MCF 10A (cell line): ENCODE measurements at regions not wholly inside any gene's neighbourhood (a gene's known extent, or its start where the extent isn't known, plus 50 kb on each side); places are given as distances from the start of the nearest gene placed in this dataset.

Source experiments
- BruUV-seq: library from RNA; stranded (reverse); fragments of 400-500 nt; replicated peaks from 2 replicates; lab custom pipeline; 2021; lab: Mats Ljungman, UMichigan
- CTCF ChIA-PET: fragments of 300-600 bp; sonication (Branson Sonifier 250); formaldehyde crosslinking; extraction: SDS; loops from one replicate; lab custom pipeline; 2021; ENCODE audit warnings: antibody characterized with exemption, inconsistent platforms; lab: Yijun Ruan, JAX
- POLR2A ChIA-PET: fragments of 300-600, 350-650 bp; sonication (Branson Sonifier 250); formaldehyde crosslinking; extraction: SDS; loops from one replicate; lab custom pipeline; 2020; ENCODE audit warnings: antibody characterized with exemption, inconsistent platforms; lab: Yijun Ruan, JAX
- DNase-seq: peaks from one replicate; pipeline ENCODE4 v3.0.0-alpha.2; 2018; ENCODE audit not compliant: unreplicated experiment
- H3K27ac Mint-ChIP-seq: one replicate; pipeline ENCODE4 v1.8.0; 2022; ENCODE audit warnings: mild to moderate bottlenecking, low read depth, mixed read lengths; ENCODE audit not compliant: unreplicated experiment
- H3K27me3 Mint-ChIP-seq: one replicate; pipeline ENCODE4 v1.8.0; 2022; ENCODE audit warnings: mixed read lengths; ENCODE audit not compliant: insufficient read depth, unreplicated experiment
- H3K36me3 Mint-ChIP-seq: one replicate; pipeline ENCODE4 v1.8.0; 2022; ENCODE audit warnings: mild to moderate bottlenecking, moderate library complexity, mixed read lengths; ENCODE audit not compliant: insufficient read depth, unreplicated experiment
- H3K4me1 Mint-ChIP-seq: one replicate; pipeline ENCODE4 v1.8.0; 2022; ENCODE audit warnings: mixed read lengths; ENCODE audit not compliant: insufficient read depth, unreplicated experiment
- H3K4me3 Mint-ChIP-seq: one replicate; pipeline ENCODE4 v1.8.0; 2022; ENCODE audit warnings: mild to moderate bottlenecking, moderate library complexity, mixed read lengths; ENCODE audit not compliant: unreplicated experiment
- H3K9me3 Mint-ChIP-seq: one replicate; pipeline ENCODE4 v1.8.0; 2022; ENCODE audit warnings: mixed read lengths; ENCODE audit not compliant: unreplicated experiment
- intact Hi-C: fragments of 100-400 bp; cut with micrococcal nuclease; formaldehyde crosslinking; loops from 2 replicates; pipeline ENCODE4 v1.14.1; 2022
- TF ChIP-seq, protein P1 (sequence below): fragments of 200-600 bp; IDR thresholded peaks from one replicate; pipeline ENCODE4 v1.8.0; 2022; ENCODE audit warnings: antibody characterized with exemption, mild to moderate bottlenecking; ENCODE audit not compliant: unreplicated experiment

GRCh38 chr6:103081876-103082630 lies 1688.5 kb downstream of the GRIK2 start:
- Mint-ChIP-seq H3K27me3 (no peaks in the 10 kb centered on the region), H3K4me3 (no peak overlapping the region), H3K4me1 (no peaks in the 10 kb centered on the region), H3K9me3 (peaks cover 9% of the 10 kb centered on the region), H3K27ac (no peak overlapping the region), H3K36me3 (no peaks in the 10 kb centered on the region)
- no TSS peak for BruUV-seq
- POLR2A ChIA-PET, result no interaction called here
- no peak for DNase-seq
- CTCF ChIA-PET, result interaction anchor here (0.6 to 0.7 kb wide), 2 partner anchors 11 to 453 kb away, joined by 3 to 5 read pairs; no protein-coding TSS in a partner anchor
- intact Hi-C loops, result no loop called here
- TF ChIP-seq, protein P1, sequence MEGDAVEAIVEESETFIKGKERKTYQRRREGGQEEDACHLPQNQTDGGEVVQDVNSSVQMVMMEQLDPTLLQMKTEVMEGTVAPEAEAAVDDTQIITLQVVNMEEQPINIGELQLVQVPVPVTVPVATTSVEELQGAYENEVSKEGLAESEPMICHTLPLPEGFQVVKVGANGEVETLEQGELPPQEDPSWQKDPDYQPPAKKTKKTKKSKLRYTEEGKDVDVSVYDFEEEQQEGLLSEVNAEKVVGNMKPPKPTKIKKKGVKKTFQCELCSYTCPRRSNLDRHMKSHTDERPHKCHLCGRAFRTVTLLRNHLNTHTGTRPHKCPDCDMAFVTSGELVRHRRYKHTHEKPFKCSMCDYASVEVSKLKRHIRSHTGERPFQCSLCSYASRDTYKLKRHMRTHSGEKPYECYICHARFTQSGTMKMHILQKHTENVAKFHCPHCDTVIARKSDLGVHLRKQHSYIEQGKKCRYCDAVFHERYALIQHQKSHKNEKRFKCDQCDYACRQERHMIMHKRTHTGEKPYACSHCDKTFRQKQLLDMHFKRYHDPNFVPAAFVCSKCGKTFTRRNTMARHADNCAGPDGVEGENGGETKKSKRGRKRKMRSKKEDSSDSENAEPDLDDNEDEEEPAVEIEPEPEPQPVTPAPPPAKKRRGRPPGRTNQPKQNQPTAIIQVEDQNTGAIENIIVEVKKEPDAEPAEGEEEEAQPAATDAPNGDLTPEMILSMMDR, result no peak

- no peaks in the 10 kb centered on the region for H3K4me1 Mint-ChIP-seq
- ChIA-PET CTCF (interaction anchor here (0.6 kb wide), 1 partner anchor 22 kb away, joined by 3 read pairs; no protein-coding TSS in a partner anchor), POLR2A (no interaction called here)
- H3K27me3 Mint-ChIP-seq, result no peaks in the 10 kb centered on the region
- no peaks in the 10 kb centered on the region for H3K36me3 Mint-ChIP-seq
- no peak overlapping the region for H3K27ac Mint-ChIP-seq
- TF ChIP-seq, protein P1, result no peak
- BruUV-seq, result no TSS peak
- peaks cover 9% of the 10 kb centered on the region for H3K9me3 Mint-ChIP-seq
- intact Hi-C loops, result no loop called here
- H3K4me3 Mint-ChIP-seq, result no peak overlapping the region
- no peak for DNase-seq
Measured at GRCh38 chr6:103081126-103081525, 1687.6 kb downstream of the GRIK2 start.

GRCh38 chr6:103080497-103080896 lies 1687.0 kb downstream of the GRIK2 start:
- no peak for DNase-seq
- no TSS peak for BruUV-seq
- no peaks in the 10 kb centered on the region for H3K4me1 Mint-ChIP-seq
- TF ChIP-seq, protein P1, result no peak
- intact Hi-C loops, result no loop called here
- H3K4me3 Mint-ChIP-seq, result no peak overlapping the region
- no peaks in the 10 kb centered on the region for H3K27me3 Mint-ChIP-seq
- no peak overlapping the region for H3K27ac Mint-ChIP-seq
- no peaks in the 10 kb centered on the region for H3K36me3 Mint-ChIP-seq
- ChIA-PET CTCF (interaction anchor here (0.6 kb wide), 1 partner anchor 23 kb away, joined by 3 read pairs; no protein-coding TSS in a partner anchor), POLR2A (no interaction called here)
- H3K9me3 Mint-ChIP-seq, result peaks cover 9% of the 10 kb centered on the region

- CTCF ChIA-PET, result interaction anchor here (0.6 kb wide), 1 partner anchor 518 kb away, joined by 3 read pairs; no protein-coding TSS in a partner anchor
- intact Hi-C loops, result no loop called here
- H3K4me3 Mint-ChIP-seq, result no peak overlapping the region
- no peak overlapping the region for H3K27ac Mint-ChIP-seq
- H3K9me3 Mint-ChIP-seq, result peaks cover 9% of the 10 kb centered on the region
- POLR2A ChIA-PET, result no interaction called here
- H3K4me1 Mint-ChIP-seq, result no peaks in the 10 kb centered on the region
- no TSS peak for BruUV-seq
- no peak for DNase-seq
- H3K27me3 Mint-ChIP-seq, result no peaks in the 10 kb centered on the region
- TF ChIP-seq, protein P1, result no peak
- no peaks in the 10 kb centered on the region for H3K36me3 Mint-ChIP-seq
Measured at GRCh38 chr6:103079867-103080266, 1686.4 kb downstream of the GRIK2 start.
